ENCODE measurements at regions not wholly inside any gene's neighbourhood (a gene's known extent, or its start where the extent isn't known, plus 50 kb on each side); places are given as distances from the start of the nearest gene placed in this dataset.

DNA sequence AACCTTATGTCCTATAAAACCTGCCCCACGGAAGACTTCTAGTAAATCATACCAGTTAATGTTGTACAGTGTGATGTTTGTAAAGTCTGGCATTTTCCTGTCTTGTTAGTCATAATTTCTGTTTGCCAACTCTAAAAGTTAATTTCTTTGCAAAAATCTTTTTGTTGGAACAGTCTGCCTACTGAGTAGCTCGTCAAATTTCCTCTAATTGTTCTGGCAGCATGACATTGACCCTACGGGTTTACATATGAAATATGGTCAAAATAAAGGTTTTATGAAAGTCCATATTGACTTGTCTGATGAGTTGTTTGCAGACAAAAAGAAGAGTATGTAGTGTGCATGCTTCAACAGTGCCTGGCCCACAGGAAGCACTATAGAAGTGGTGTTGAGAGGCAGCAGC lies 79.8 kb upstream of the SOX2 start:
- Mint-ChIP-seq H3K9me3 (no peaks in the 10 kb centered on the region), H3K36me3 (ENCODE audit: low read depth) (no peaks in the 10 kb centered on the region), H3K27ac (no peak overlapping the region), H3K27me3 (no peaks in the 10 kb centered on the region), H3K4me1 (no peaks in the 10 kb centered on the region), H3K4me3 (no peak overlapping the region)
- ATAC-seq (ENCODE audit: low read depth) (no peak), DNase-seq (no peak)
- ChIA-PET POLR2A (no interaction called here), CTCF (no interaction called here)
- intact Hi-C loops (cut with micrococcal nuclease): no loop called here
- no peak for TF ChIP-seq CTCF (IDR thresholded peaks at IDR 0.05)

GRCh38 chr3:181630853-181631252 lies 80.9 kb upstream of the SOX2 start:
- intact Hi-C loops (cut with micrococcal nuclease): no loop called here
- H3K4me3 Mint-ChIP-seq: no peak overlapping the region
- H3K27me3 Mint-ChIP-seq: no peaks in the 10 kb centered on the region
- no peaks in the 10 kb centered on the region for H3K36me3 Mint-ChIP-seq (ENCODE audit: low read depth)
- ATAC-seq (ENCODE audit: low read depth): no peak
- no peak for TF ChIP-seq CTCF (IDR thresholded peaks at IDR 0.05)
- no peaks in the 10 kb centered on the region for H3K9me3 Mint-ChIP-seq
- POLR2A ChIA-PET: no interaction called here
- CTCF ChIA-PET: no interaction called here
- DNase-seq: no peak
- no peaks in the 10 kb centered on the region for H3K4me1 Mint-ChIP-seq
- no peak overlapping the region for H3K27ac Mint-ChIP-seq

GRCh38 chr3:181629711-181630110 lies 82.0 kb upstream of the SOX2 start:
- no peak for ATAC-seq (ENCODE audit: low read depth)
- Mint-ChIP-seq H3K27ac (no peak overlapping the region), H3K36me3 (ENCODE audit: low read depth) (no peaks in the 10 kb centered on the region), H3K4me1 (no peaks in the 10 kb centered on the region), H3K9me3 (no peaks in the 10 kb centered on the region), H3K27me3 (no peaks in the 10 kb centered on the region), H3K4me3 (no peak overlapping the region)
- no peak for DNase-seq
- ChIA-PET POLR2A (no interaction called here), CTCF (no interaction called here)
- intact Hi-C loops (cut with micrococcal nuclease): no loop called here
- no peak for TF ChIP-seq CTCF (IDR thresholded peaks at IDR 0.05)

- ChIA-PET CTCF (no interaction called here), POLR2A (no interaction called here)
- DNase-seq: no peak
- Mint-ChIP-seq H3K4me3 (no peak overlapping the region), H3K4me1 (no peaks in the 10 kb centered on the region), H3K9me3 (no peaks in the 10 kb centered on the region), H3K27ac (no peak overlapping the region), H3K27me3 (no peaks in the 10 kb centered on the region), H3K36me3 (ENCODE audit: low read depth) (no peaks in the 10 kb centered on the region)
- intact Hi-C loops (cut with micrococcal nuclease): no loop called here
- ATAC-seq (ENCODE audit: low read depth): no peak
- TF ChIP-seq CTCF (IDR thresholded peaks at IDR 0.05): no peak
These were observed 82.7 kb upstream of the SOX2 start for GRCh38 chr3:181629029-181629428.

GRCh38 chr3:181628384-181628783 lies 83.3 kb upstream of the SOX2 start:
- CTCF ChIA-PET: interaction anchor here (1.1 kb wide), 1 partner anchor 12 kb away, joined by 3 read pairs; no protein-coding TSS in a partner anchor
- no peak for DNase-seq
- TF ChIP-seq CTCF (IDR thresholded peaks at IDR 0.05): no peak
- Mint-ChIP-seq H3K4me3 (no peak overlapping the region), H3K4me1 (no peaks in the 10 kb centered on the region), H3K9me3 (no peaks in the 10 kb centered on the region), H3K27ac (no peak overlapping the region), H3K27me3 (no peaks in the 10 kb centered on the region), H3K36me3 (ENCODE audit: low read depth) (no peaks in the 10 kb centered on the region)
- no peak for ATAC-seq (ENCODE audit: low read depth)
- intact Hi-C loops (cut with micrococcal nuclease): no loop called here
- POLR2A ChIA-PET: no interaction called here
